Activated naive CD8-positive, alpha-beta T cell treated with anti-CD3 and anti-CD28 coated beads, Interleukin-2, amount 10 ng/mL, durations not matched to agents 7 days and 5 days (primary cell): ENCODE measurements at regions not wholly inside any gene's neighbourhood (a gene's known extent, or its start where the extent isn't known, plus 50 kb on each side); places are given as distances from the start of the nearest gene placed in this dataset.
"Not testable (repeated sequence)": the region's sequence is repeated elsewhere in the genome, so short reads cannot be mapped to it uniquely, and the experiment has no call there.

Experiments
- ATAC-seq: fragments of 150-1000 bp; cut with Tn5 transposase; one replicate; pipeline ENCODE4 v1.10.0; 2021; ENCODE audit warnings: low read depth, moderate library complexity
- POLR2A ChIA-PET: fragments of 350-600 bp; sonication (Branson Sonifier 250); formaldehyde crosslinking; loops from one replicate; lab custom pipeline; 2021; ENCODE audit warnings: antibody characterized with exemption; lab: Charles Lee
- DNase-seq: peaks from one replicate; pipeline ENCODE4 v3.0.0; 2021
- H3K27ac Mint-ChIP-seq: one replicate; pipeline ENCODE4 v1.8.0; 2022; ENCODE audit warnings: mild to moderate bottlenecking, mixed read lengths
- H3K27me3 Mint-ChIP-seq: one replicate; pipeline ENCODE4 v1.8.0; 2022; ENCODE audit warnings: mild to moderate bottlenecking, moderate library complexity, mixed read lengths
- H3K36me3 Mint-ChIP-seq: one replicate; pipeline ENCODE4 v1.8.0; 2021; ENCODE audit warnings: mild to moderate bottlenecking, mixed read lengths
- H3K4me1 Mint-ChIP-seq: one replicate; pipeline ENCODE4 v1.8.0; 2021; ENCODE audit warnings: mixed read lengths
- H3K4me3 Mint-ChIP-seq: one replicate; pipeline ENCODE4 v1.8.0; 2022; ENCODE audit warnings: mild to moderate bottlenecking, moderate library complexity, mixed read lengths
- H3K9me3 Mint-ChIP-seq: one replicate; pipeline ENCODE4 v1.8.0; 2021; ENCODE audit warnings: mixed read lengths

DNA sequence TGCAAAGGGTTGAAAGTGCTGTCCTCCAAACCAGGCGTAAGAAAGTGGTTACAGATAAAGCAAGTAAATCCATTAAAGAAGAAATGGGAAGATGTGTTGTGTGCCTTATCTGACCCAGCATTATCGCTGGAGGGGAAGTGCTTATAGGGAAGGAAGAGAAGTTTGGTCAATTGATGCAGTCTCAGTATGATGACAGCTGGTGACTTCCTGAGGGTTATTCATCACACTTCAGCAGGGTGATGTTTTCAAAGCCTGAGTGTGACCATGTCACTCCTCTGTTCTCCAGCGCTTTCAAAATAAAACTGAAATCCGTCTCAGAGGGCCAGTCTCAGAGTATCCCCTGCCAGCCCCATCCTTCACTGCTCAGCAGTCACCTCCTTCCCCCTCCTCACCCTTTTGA lies 505.4 kb upstream of the RBFOX1 start:
- peaks cover 7% of the 10 kb centered on the region for H3K9me3 Mint-ChIP-seq

GRCh38 chr16:6822041-6822440 lies 510.6 kb upstream of the RBFOX1 start:
- DNase-seq (no peak), ATAC-seq (no peak)
- POLR2A ChIA-PET, result no interaction called here
- H3K27me3 Mint-ChIP-seq, result no peaks in the 10 kb centered on the region
- H3K27ac Mint-ChIP-seq, result no peak overlapping the region
- H3K9me3 Mint-ChIP-seq, result peaks cover 6% of the 10 kb centered on the region
- H3K4me1 Mint-ChIP-seq, result no peaks in the 10 kb centered on the region
- no peak overlapping the region for H3K4me3 Mint-ChIP-seq
- H3K36me3 Mint-ChIP-seq, result no peaks in the 10 kb centered on the region

More for the DNA sequence above, 505.4 kb upstream of the RBFOX1 start:
- ATAC-seq (no peak), DNase-seq (no peak)
- no peaks in the 10 kb centered on the region for H3K27me3 Mint-ChIP-seq
- POLR2A ChIA-PET, result no interaction called here
- H3K4me1 Mint-ChIP-seq, result no peaks in the 10 kb centered on the region
- no peak overlapping the region for H3K4me3 Mint-ChIP-seq
- H3K27ac Mint-ChIP-seq, result no peak overlapping the region
- no peaks in the 10 kb centered on the region for H3K36me3 Mint-ChIP-seq

DNA sequence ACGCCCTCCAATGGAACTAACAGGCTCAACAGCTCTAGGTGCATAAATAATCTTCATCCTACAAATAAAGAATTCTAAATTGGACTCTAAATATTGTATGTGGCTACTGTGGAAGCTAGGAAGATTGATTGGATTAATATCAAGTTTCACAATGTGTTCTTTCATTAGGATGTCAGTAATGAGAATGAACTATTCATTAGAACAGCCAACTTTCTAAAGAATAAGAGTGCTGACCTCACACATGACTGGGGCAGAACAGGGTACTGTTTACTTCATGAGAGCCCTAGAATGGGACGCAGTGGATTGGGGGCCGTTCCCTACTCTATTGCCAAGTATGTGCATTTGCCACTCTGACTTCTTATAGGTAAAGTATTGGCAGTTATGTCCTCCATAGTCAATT lies 528.2 kb upstream of the RBFOX1 start:
- no peak for ATAC-seq
- Mint-ChIP-seq H3K27ac (no peak overlapping the region), H3K4me3 (no peak overlapping the region), H3K4me1 (no peaks in the 10 kb centered on the region), H3K9me3 (peaks cover 3% of the 10 kb centered on the region), H3K36me3 (no peaks in the 10 kb centered on the region), H3K27me3 (no peaks in the 10 kb centered on the region)
- POLR2A ChIA-PET, result no interaction called here
- no peak for DNase-seq

GRCh38 chr16:6803176-6803575 lies 529.5 kb upstream of the RBFOX1 start:
- no peaks in the 10 kb centered on the region for H3K27me3 Mint-ChIP-seq
- no peaks in the 10 kb centered on the region for H3K36me3 Mint-ChIP-seq
- H3K9me3 Mint-ChIP-seq, result peaks cover 3% of the 10 kb centered on the region
- ATAC-seq (no peak), DNase-seq (no peak)
- POLR2A ChIA-PET, result no interaction called here
- no peak overlapping the region for H3K4me3 Mint-ChIP-seq
- no peak overlapping the region for H3K27ac Mint-ChIP-seq
- no peaks in the 10 kb centered on the region for H3K4me1 Mint-ChIP-seq

DNA sequence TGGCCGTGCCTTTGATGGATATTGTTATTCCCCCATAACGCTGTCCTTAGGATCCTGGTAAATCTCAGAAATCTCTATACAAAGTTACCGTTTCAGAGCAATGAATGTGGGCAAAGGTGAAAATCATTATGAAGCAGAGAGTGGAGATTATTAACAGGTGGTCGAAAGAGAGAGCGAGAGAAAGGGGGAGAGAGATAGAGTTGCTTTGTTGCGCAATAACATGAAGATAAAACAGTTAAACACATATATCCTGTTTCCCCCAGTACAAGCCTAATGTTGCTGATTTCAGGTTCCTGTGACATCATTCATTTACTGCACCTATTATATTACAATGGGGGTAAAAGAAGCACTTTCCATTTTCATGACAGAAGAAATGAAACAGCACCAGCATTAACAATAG lies 535.4 kb upstream of the RBFOX1 start:
- Mint-ChIP-seq H3K9me3 (peaks cover 4% of the 10 kb centered on the region), H3K36me3 (no peaks in the 10 kb centered on the region), H3K27ac (no peak overlapping the region), H3K4me3 (no peak overlapping the region), H3K27me3 (no peaks in the 10 kb centered on the region), H3K4me1 (no peaks in the 10 kb centered on the region)
- DNase-seq (no peak), ATAC-seq (no peak)
- POLR2A ChIA-PET, result no interaction called here

- H3K36me3 Mint-ChIP-seq, result no peaks in the 10 kb centered on the region
- H3K4me1 Mint-ChIP-seq, result no peaks in the 10 kb centered on the region
- POLR2A ChIA-PET, result no interaction called here
- DNase-seq (no peak), ATAC-seq (no peak)
- no peak overlapping the region for H3K4me3 Mint-ChIP-seq
- no peaks in the 10 kb centered on the region for H3K9me3 Mint-ChIP-seq
- H3K27ac Mint-ChIP-seq, result no peak overlapping the region
- H3K27me3 Mint-ChIP-seq, result no peaks in the 10 kb centered on the region
Observed at GRCh38 chr16:6777624-6778023, 555.0 kb upstream of the RBFOX1 start.

GRCh38 chr16:6775712-6776111 lies 556.9 kb upstream of the RBFOX1 start:
- no peaks in the 10 kb centered on the region for H3K36me3 Mint-ChIP-seq
- no peaks in the 10 kb centered on the region for H3K9me3 Mint-ChIP-seq

DNA sequence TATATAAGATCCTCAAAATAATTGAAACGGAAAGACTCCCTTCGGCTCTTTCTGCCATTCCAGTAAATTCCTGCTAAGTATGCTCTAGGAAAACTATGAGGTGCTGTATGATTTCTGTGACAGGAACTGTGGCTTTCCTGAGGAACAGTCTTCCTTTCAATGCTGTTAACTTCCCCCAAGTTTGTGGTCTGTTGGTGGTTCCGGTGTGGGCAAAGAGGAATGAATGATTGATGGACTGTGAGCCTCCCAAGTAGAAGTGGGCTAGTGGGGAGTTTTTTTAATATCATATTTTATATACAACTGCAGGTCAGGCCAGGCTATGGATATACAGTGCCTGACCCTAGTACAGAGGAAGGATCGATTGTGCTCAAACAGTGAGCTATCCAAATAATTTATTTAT lies 560.7 kb upstream of the RBFOX1 start:
- no peak for DNase-seq
- no peaks in the 10 kb centered on the region for H3K4me1 Mint-ChIP-seq
- POLR2A ChIA-PET, result no interaction called here
- H3K27me3 Mint-ChIP-seq, result no peaks in the 10 kb centered on the region
- H3K9me3 Mint-ChIP-seq, result no peaks in the 10 kb centered on the region
- H3K36me3 Mint-ChIP-seq, result no peaks in the 10 kb centered on the region
- no peak overlapping the region for H3K27ac Mint-ChIP-seq
- no peak for ATAC-seq
- no peak overlapping the region for H3K4me3 Mint-ChIP-seq

More at GRCh38 chr16:6775712-6776111, 556.9 kb upstream of the RBFOX1 start:
- H3K4me3 Mint-ChIP-seq, result no peak overlapping the region
- DNase-seq (no peak), ATAC-seq (no peak)
- POLR2A ChIA-PET, result no interaction called here
- no peak overlapping the region for H3K27ac Mint-ChIP-seq
- no peaks in the 10 kb centered on the region for H3K4me1 Mint-ChIP-seq
- no peaks in the 10 kb centered on the region for H3K27me3 Mint-ChIP-seq

DNA sequence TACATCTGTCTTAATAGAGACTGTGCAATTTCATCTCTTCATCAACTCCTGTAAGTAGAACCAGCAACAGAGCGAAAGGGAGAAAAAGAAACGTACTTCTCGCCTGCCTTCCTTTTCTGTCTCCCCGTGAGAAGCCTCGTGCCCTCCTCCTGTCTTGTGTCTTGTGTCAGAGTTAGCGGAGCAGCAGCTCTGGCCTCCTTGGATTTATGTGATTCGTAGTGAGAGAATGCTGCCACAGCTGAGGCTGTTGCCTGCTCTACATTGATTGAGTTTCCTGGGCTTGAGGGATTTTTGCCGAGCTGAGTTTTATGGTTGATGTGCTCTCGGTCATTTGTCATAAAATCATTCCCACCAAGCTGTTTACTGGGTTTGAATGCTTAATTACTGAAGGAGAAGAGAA lies 579.1 kb upstream of the RBFOX1 start:
- H3K4me3 Mint-ChIP-seq, result no peak overlapping the region
- no peaks in the 10 kb centered on the region for H3K36me3 Mint-ChIP-seq
- H3K27me3 Mint-ChIP-seq, result no peaks in the 10 kb centered on the region
- DNase-seq (no peak), ATAC-seq (no peak)
- no peak overlapping the region for H3K27ac Mint-ChIP-seq
- H3K9me3 Mint-ChIP-seq, result peaks cover 6% of the 10 kb centered on the region
- H3K4me1 Mint-ChIP-seq, result no peaks in the 10 kb centered on the region
- POLR2A ChIA-PET, result no interaction called here

GRCh38 chr16:6751191-6751590 lies 581.5 kb upstream of the RBFOX1 start:
- no peaks in the 10 kb centered on the region for H3K36me3 Mint-ChIP-seq
- POLR2A ChIA-PET, result no interaction called here
- no peaks in the 10 kb centered on the region for H3K4me1 Mint-ChIP-seq
- H3K4me3 Mint-ChIP-seq, result no peak overlapping the region
- H3K9me3 Mint-ChIP-seq, result peaks cover 5% of the 10 kb centered on the region
- ATAC-seq (no peak), DNase-seq (no peak)
- H3K27ac Mint-ChIP-seq, result no peak overlapping the region
- no peaks in the 10 kb centered on the region for H3K27me3 Mint-ChIP-seq

GRCh38 chr16:6749698-6750097 lies 582.9 kb upstream of the RBFOX1 start:
- no peaks in the 10 kb centered on the region for H3K36me3 Mint-ChIP-seq
- H3K27me3 Mint-ChIP-seq, result no peaks in the 10 kb centered on the region
- H3K9me3 Mint-ChIP-seq, result peaks cover 6% of the 10 kb centered on the region
- DNase-seq (no peak), ATAC-seq (no peak)
- no peak overlapping the region for H3K4me3 Mint-ChIP-seq
- no peaks in the 10 kb centered on the region for H3K4me1 Mint-ChIP-seq
- POLR2A ChIA-PET, result no interaction called here
- H3K27ac Mint-ChIP-seq, result no peak overlapping the region

DNA sequence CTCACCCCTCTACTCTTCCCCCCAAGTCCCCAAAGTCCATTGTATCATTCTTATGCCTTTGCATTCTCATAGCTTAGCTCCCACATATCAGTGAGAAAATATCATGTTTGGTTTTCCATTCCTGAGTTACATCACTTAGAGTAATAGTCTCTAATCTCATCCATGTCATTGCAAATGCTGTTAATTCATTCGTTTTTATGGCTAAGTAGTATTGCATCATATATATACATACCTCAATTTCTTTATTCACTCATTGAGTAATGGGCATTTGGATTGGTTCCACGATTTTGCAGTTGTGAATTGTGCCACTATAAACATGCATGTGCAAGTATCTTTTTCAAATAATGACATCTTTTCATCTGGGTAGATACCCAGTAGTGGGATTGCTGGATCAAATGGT lies 596.3 kb upstream of the RBFOX1 start:
- H3K27ac Mint-ChIP-seq, POLR2A ChIA-PET, H3K9me3 Mint-ChIP-seq, H3K4me1 Mint-ChIP-seq, H3K36me3 Mint-ChIP-seq, ATAC-seq, H3K4me3 Mint-ChIP-seq, DNase-seq, H3K27me3 Mint-ChIP-seq: not testable (repeated sequence)

DNA sequence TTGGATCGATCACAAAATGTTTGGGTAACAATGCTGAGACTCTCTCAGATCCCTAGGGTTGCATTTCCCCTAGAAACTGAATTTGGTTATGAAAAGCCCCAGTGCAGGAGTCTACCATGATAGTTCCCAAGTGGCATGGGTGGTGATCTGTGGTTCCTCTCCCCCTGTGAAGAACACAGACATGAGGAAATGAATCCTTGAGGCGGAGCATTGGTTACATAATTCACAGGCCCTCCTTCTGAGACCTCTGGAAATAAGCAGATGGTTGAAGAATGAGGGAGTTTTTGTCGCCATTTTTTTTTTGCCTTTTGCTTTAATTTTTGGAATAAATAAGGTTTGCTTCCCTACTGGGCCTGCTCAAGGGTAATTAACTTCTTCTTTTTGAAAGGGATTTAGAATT lies 597.0 kb upstream of the RBFOX1 start:
- no peak overlapping the region for H3K27ac Mint-ChIP-seq
- H3K4me1 Mint-ChIP-seq, result no peaks in the 10 kb centered on the region
- ATAC-seq (no peak), DNase-seq (no peak)
- H3K27me3 Mint-ChIP-seq, result no peaks in the 10 kb centered on the region
- no peak overlapping the region for H3K4me3 Mint-ChIP-seq
- POLR2A ChIA-PET, result no interaction called here
- peaks cover 8% of the 10 kb centered on the region for H3K9me3 Mint-ChIP-seq
- no peaks in the 10 kb centered on the region for H3K36me3 Mint-ChIP-seq

- no peak overlapping the region for H3K4me3 Mint-ChIP-seq
- H3K27ac Mint-ChIP-seq, result no peak overlapping the region
- H3K36me3 Mint-ChIP-seq, result no peaks in the 10 kb centered on the region
- POLR2A ChIA-PET, result no interaction called here
- no peak for DNase-seq
- no peaks in the 10 kb centered on the region for H3K27me3 Mint-ChIP-seq
- no peak for ATAC-seq
- H3K9me3 Mint-ChIP-seq, result peaks cover 2% of the 10 kb centered on the region
- no peaks in the 10 kb centered on the region for H3K4me1 Mint-ChIP-seq
Observed at GRCh38 chr16:6732166-6732565, 600.5 kb upstream of the RBFOX1 start.

DNA sequence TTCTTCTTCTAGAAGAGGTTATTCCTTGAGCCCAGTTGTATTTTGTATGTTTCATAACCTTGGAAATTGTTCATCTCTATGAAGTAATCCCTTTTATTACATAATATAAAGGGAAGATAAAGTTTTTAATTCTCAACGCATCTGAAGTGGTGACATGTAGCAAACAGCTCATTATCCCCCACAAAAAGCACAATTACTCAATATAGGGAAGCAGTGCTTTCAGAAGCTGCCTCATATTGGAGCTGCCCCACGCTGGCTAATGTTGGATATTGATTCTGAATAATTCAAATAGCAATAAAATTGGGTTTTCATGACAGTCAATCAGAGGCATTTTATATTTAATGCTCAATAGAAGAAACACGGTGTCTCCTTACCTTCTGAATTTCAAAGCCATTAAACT lies 604.3 kb upstream of the RBFOX1 start:
- Mint-ChIP-seq H3K4me3 (no peak overlapping the region), H3K4me1 (no peaks in the 10 kb centered on the region), H3K27ac (no peak overlapping the region), H3K36me3 (no peaks in the 10 kb centered on the region), H3K9me3 (no peaks in the 10 kb centered on the region), H3K27me3 (no peaks in the 10 kb centered on the region)
- no peak for DNase-seq
- ATAC-seq, result no peak
- POLR2A ChIA-PET, result no interaction called here
